Esophagus muscularis mucosa (tissue), 4 donors: ENCODE measurements at regions not wholly inside any gene's neighbourhood (a gene's known extent, or its start where the extent isn't known, plus 50 kb on each side); places are given as distances from the start of the nearest gene placed in this dataset.

Source experiments
- EP300 ChIP-seq: sonication (generic); formaldehyde crosslinking; IDR thresholded peaks from one replicate; pipeline ENCODE4 v1.6.1; 2017; ENCODE audit warnings: antibody characterized with exemption
- POLR2A ChIP-seq: fragments of 450-650 bp; IDR thresholded peaks from one replicate; pipeline ENCODE4 v1.6.1; 2017; ENCODE audit warnings: antibody characterized with exemption, moderate library complexity, mild to moderate bottlenecking, low read depth
- TF ChIP-seq, protein P1 (sequence below), 3 experiments: fragments of 200-600 bp in 2 of 3; fragments of 450-650 bp in 1 of 3; sonication (generic) in 2 of 3; IDR thresholded peaks; one replicate each; pipeline ENCODE4 v1.5.1; 2017 to 2019; ENCODE audit warnings: antibody characterized with exemption in 3 of 3, mild to moderate bottlenecking in 2 of 3, moderate library complexity in 1 of 3

DNA sequence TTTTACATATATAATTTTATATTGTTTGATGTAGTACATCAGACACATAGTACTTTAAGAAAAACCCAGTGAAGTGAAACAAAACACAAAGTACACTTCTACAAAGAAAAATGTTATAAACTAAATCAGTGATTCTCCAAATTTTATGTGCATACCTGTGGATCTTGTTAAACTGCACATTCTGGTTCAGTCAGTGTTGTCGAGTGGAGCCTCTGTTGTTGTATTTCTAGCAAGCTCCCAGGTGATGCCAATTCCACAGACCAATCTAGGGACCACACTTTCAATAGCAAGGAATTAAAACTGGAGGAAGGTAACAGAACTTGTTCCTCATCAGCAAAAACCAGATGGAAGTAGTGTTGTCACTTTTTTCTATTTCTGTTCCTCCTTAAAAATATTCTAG is 183.8 kb upstream of the CD180 start:
- no peak for TF ChIP-seq POLR2A
- TF ChIP-seq, protein P1, sequence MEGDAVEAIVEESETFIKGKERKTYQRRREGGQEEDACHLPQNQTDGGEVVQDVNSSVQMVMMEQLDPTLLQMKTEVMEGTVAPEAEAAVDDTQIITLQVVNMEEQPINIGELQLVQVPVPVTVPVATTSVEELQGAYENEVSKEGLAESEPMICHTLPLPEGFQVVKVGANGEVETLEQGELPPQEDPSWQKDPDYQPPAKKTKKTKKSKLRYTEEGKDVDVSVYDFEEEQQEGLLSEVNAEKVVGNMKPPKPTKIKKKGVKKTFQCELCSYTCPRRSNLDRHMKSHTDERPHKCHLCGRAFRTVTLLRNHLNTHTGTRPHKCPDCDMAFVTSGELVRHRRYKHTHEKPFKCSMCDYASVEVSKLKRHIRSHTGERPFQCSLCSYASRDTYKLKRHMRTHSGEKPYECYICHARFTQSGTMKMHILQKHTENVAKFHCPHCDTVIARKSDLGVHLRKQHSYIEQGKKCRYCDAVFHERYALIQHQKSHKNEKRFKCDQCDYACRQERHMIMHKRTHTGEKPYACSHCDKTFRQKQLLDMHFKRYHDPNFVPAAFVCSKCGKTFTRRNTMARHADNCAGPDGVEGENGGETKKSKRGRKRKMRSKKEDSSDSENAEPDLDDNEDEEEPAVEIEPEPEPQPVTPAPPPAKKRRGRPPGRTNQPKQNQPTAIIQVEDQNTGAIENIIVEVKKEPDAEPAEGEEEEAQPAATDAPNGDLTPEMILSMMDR (IDR thresholded peaks at IDR 0.05): no peak
- TF ChIP-seq EP300: no peak
